Keratinocyte (primary cell): ENCODE measurements at regions not wholly inside any gene's neighbourhood (a gene's known extent, or its start where the extent isn't known, plus 50 kb on each side); places are given as distances from the start of the nearest gene placed in this dataset.

Source experiments
- CTCF ChIP-seq, 3 experiments: IDR thresholded peaks in 1 of 3; conservative IDR thresholded peaks in 1 of 3; optimal IDR thresholded peaks in 1 of 3; 2 replicates in 2 of 3; 3 replicates in 1 of 3; pipeline versions ENCODE3 to v1.5.1; 2011; ENCODE audit warnings: low read length in 3 of 3, mild to moderate bottlenecking in 3 of 3, moderate library complexity in 2 of 3, control low read depth in 1 of 3, inconsistent platforms in 1 of 3; ENCODE audit not compliant: insufficient read depth in 2 of 3; ENCODE audit errors: extremely low read depth in 1 of 3
- EZH2 ChIP-seq: IDR thresholded peaks from one replicate; pipeline ENCODE4 v1.6.1; 2012; ENCODE audit warnings: inconsistent platforms, mild to moderate bottlenecking, low read length, moderate library complexity

- no peak for TF ChIP-seq CTCF (optimal IDR thresholded peaks at IDR 0.05 in 1 of 3, IDR thresholded peaks at IDR 0.05 in 1 of 3, conservative IDR thresholded peaks at IDR 0.05 in 1 of 3; ENCODE audit: extremely low read depth in 1 of 3, insufficient read depth in 2 of 3, low read length in 3 of 3)
- no peak for TF ChIP-seq EZH2
Measured at GRCh38 chr13:58633226-58633625, 1001.7 kb downstream of the PCDH17 start.
